ENCODE measurements at regions not wholly inside any gene's neighbourhood (a gene's known extent, or its start where the extent isn't known, plus 50 kb on each side); places are given as distances from the start of the nearest gene placed in this dataset.
"Not testable (repeated sequence)": the region's sequence is repeated elsewhere in the genome, so short reads cannot be mapped to it uniquely, and the experiment has no call there.

GRCh38 chr2:82137441-82137840 is 1832.9 kb upstream of the LRRTM1 start:
- no peak for DNase-seq

GRCh38 chr2:82128051-82128450 is 1823.5 kb upstream of the LRRTM1 start:
- DNase-seq, result no peak

- no peak for DNase-seq
These were observed 1820.1 kb upstream of the LRRTM1 start for GRCh38 chr2:82124629-82125028.

GRCh38 chr2:82120654-82121053 is 1816.1 kb upstream of the LRRTM1 start:
- DNase-seq, result no peak

- DNase-seq, result no peak
These were observed 1815.6 kb upstream of the LRRTM1 start for GRCh38 chr2:82120115-82120514.

GRCh38 chr2:82109418-82109817 is 1804.9 kb upstream of the LRRTM1 start:
- DNase-seq, result no peak

- no peak for DNase-seq
These were observed 1794.1 kb upstream of the LRRTM1 start for GRCh38 chr2:82098617-82099016.

GRCh38 chr2:82089518-82089917 is 1785.0 kb upstream of the LRRTM1 start:
- no peak for DNase-seq

- DNase-seq, result no peak
These were observed 1780.3 kb upstream of the LRRTM1 start for GRCh38 chr2:82084679-82085392.

GRCh38 chr2:82075875-82076274 is 1771.3 kb upstream of the LRRTM1 start:
- DNase-seq, result no peak

- DNase-seq, result no peak
These were observed 1757.9 kb upstream of the LRRTM1 start for GRCh38 chr2:82062463-82062862.

GRCh38 chr2:82055846-82056245 is 1751.3 kb upstream of the LRRTM1 start:
- DNase-seq, result no peak

GRCh38 chr2:82043867-82044266 is 1739.3 kb upstream of the LRRTM1 start:
- DNase-seq, result no peak

GRCh38 chr2:82027921-82028615 is 1723.5 kb upstream of the LRRTM1 start:
- no peak for DNase-seq

GRCh38 chr2:82023710-82024109 is 1719.2 kb upstream of the LRRTM1 start:
- DNase-seq, result no peak

GRCh38 chr2:82013641-82014040 is 1709.1 kb upstream of the LRRTM1 start:
- no peak for DNase-seq

- DNase-seq, result no peak
These were observed 1702.6 kb upstream of the LRRTM1 start for GRCh38 chr2:82007071-82007664.

- not testable (repeated sequence) for DNase-seq
These were observed 1701.3 kb upstream of the LRRTM1 start for GRCh38 chr2:82005889-82006288.

GRCh38 chr2:82001614-82002013 is 1697.1 kb upstream of the LRRTM1 start:
- no peak for DNase-seq

GRCh38 chr2:82000606-82001005 is 1696.1 kb upstream of the LRRTM1 start:
- no peak for DNase-seq

- no peak for DNase-seq
These were observed 1691.8 kb upstream of the LRRTM1 start for GRCh38 chr2:81996332-81996731.

GRCh38 chr2:81991282-81991681 is 1686.7 kb upstream of the LRRTM1 start:
- no peak for DNase-seq

- no peak for DNase-seq
These were observed 1682.8 kb upstream of the LRRTM1 start for GRCh38 chr2:81987370-81987769.

- DNase-seq, result no peak
These were observed 1680.6 kb upstream of the LRRTM1 start for GRCh38 chr2:81984969-81985637.

All from NCI-H187 (cell line).